OCI-LY7 (cell line): ENCODE measurements at regions not wholly inside any gene's neighbourhood (a gene's known extent, or its start where the extent isn't known, plus 50 kb on each side); places are given as distances from the start of the nearest gene placed in this dataset.

Source experiments
- BruUV-seq: library from RNA; stranded (reverse); fragments of 400-500 nt; replicated peaks from 2 replicates; lab custom pipeline; 2021; lab: Mats Ljungman, UMichigan
- CTCF ChIA-PET: fragments of 300-600 bp; sonication (Branson Sonifier 250); formaldehyde crosslinking; loops from one replicate; lab custom pipeline; 2022; ENCODE audit warnings: antibody characterized with exemption; ENCODE audit not compliant: unreplicated experiment; lab: Charles Lee
- POLR2A ChIA-PET: fragments of 300-600 bp; sonication (Branson Sonifier 250); formaldehyde crosslinking; loops from one replicate; lab custom pipeline; 2022; ENCODE audit warnings: antibody characterized with exemption; lab: Charles Lee
- DNase-seq: peaks from one replicate; pipeline ENCODE4 v3.0.0-alpha.2; 2015; ENCODE audit warnings: low spot score
- H2AFZ ChIP-seq: fragments of 200-600 bp; sonication (generic), shearing (Covaris generic); 2 replicates; pipeline ENCODE4 v1.6.1; 2014; ENCODE audit warnings: mild to moderate bottlenecking, antibody characterized with exemption, low read length, moderate library complexity
- H3K27ac ChIP-seq: fragments of 200-600 bp; sonication (generic); 2 replicates; pipeline ENCODE4 v1.5.1; 2014; ENCODE audit warnings: mixed run types, low read depth, mild to moderate bottlenecking, moderate library complexity, low read length, inconsistent platforms; ENCODE audit not compliant: poor library complexity, severe bottlenecking
- H3K36me3 ChIP-seq: fragments of 200-600 bp; sonication (generic); 2 replicates; pipeline ENCODE4 v1.6.1; 2014; ENCODE audit warnings: mild to moderate bottlenecking, antibody characterized with exemption, low read length, moderate library complexity, mixed read lengths; ENCODE audit not compliant: insufficient read depth
- H3K4me1 ChIP-seq: fragments of 200-600 bp; sonication (generic); 2 replicates; pipeline ENCODE4 v1.5.1; 2014; ENCODE audit warnings: mild to moderate bottlenecking, low read length; ENCODE audit not compliant: insufficient read depth, poor library complexity, severe bottlenecking
- H3K4me2 ChIP-seq: fragments of 200-600 bp; sonication (generic); 2 replicates; pipeline ENCODE4 v1.6.1; 2014; ENCODE audit warnings: mild to moderate bottlenecking, low read length
- H3K4me3 ChIP-seq: fragments of 200-600 bp; sonication (generic); 2 replicates; pipeline ENCODE4 v1.5.1; 2014; ENCODE audit warnings: mild to moderate bottlenecking, low read depth, low read length; ENCODE audit not compliant: poor library complexity, severe bottlenecking
- H3K79me2 ChIP-seq: fragments of 200-600 bp; sonication (generic); 2 replicates; pipeline ENCODE4 v1.6.1; 2016; ENCODE audit warnings: low read depth, mild to moderate bottlenecking, low read length, moderate library complexity, mixed read lengths; ENCODE audit not compliant: insufficient read depth
- H3K9me2 ChIP-seq: fragments of 200-600 bp; sonication (generic); 2 replicates; pipeline ENCODE4 v1.6.1; 2016; ENCODE audit warnings: mild to moderate bottlenecking, low read length, mixed read lengths; ENCODE audit not compliant: insufficient read depth
- H3K9me3 ChIP-seq: fragments of 200-600 bp; sonication (generic); 2 replicates; pipeline ENCODE4 v1.6.1; 2014; ENCODE audit warnings: mild to moderate bottlenecking, mixed run types, low read length, mixed read lengths
- H4K20me1 ChIP-seq: fragments of 200-600 bp; sonication (generic); 2 replicates; pipeline ENCODE4 v1.6.1; 2014; ENCODE audit warnings: mild to moderate bottlenecking, antibody characterized with exemption, low read length, moderate library complexity, mixed read lengths; ENCODE audit not compliant: insufficient read depth
- CTCF ChIP-seq: fragments of 200-600 bp; sonication (generic); conservative IDR thresholded peaks from 2 replicates; pipeline ENCODE4 v1.5.1; 2014; ENCODE audit warnings: mild to moderate bottlenecking, antibody characterized with exemption, low read length, moderate library complexity, mixed read lengths
- EZH2phosphoT487 ChIP-seq: fragments of 200-600 bp; sonication (generic); IDR thresholded peaks from 2 replicates; pipeline ENCODE4 v1.6.1; 2018; ENCODE audit warnings: low read depth, borderline replicate concordance, mild to moderate bottlenecking, mixed run types, antibody characterized with exemption, low read length, moderate library complexity, mixed read lengths
- intact Hi-C: fragments of 100-400 bp; cut with micrococcal nuclease; formaldehyde crosslinking; loops from one replicate; pipeline ENCODE4 v1.10.0; 2022; ENCODE audit not compliant: unreplicated experiment

GRCh38 chr7:79736418-79736817, 283.0 kb upstream of the MAGI2 start:
- no peaks in the 10 kb centered on the region for H3K4me1 ChIP-seq
- ChIA-PET CTCF (no interaction called here), POLR2A (no interaction called here)
- H3K79me2 ChIP-seq = no peaks in the 10 kb centered on the region
- no peaks in the 10 kb centered on the region for H3K36me3 ChIP-seq
- H3K9me3 ChIP-seq = no peaks in the 10 kb centered on the region
- no peaks in the 10 kb centered on the region for H4K20me1 ChIP-seq
- H3K4me3 ChIP-seq = no peak overlapping the region
- no peak for TF ChIP-seq CTCF
- no peak for TF ChIP-seq EZH2phosphoT487
- no peak overlapping the region for H2AFZ ChIP-seq
- no TSS peak for BruUV-seq
- no peak overlapping the region for H3K27ac ChIP-seq
- intact Hi-C loops = no loop called here
- no peak overlapping the region for H3K4me2 ChIP-seq
- no peaks in the 10 kb centered on the region for H3K9me2 ChIP-seq
- no peak for DNase-seq

GRCh38 chr7:79735012-79735411, 281.5 kb upstream of the MAGI2 start:
- Histone ChIP-seq H3K79me2 (no peaks in the 10 kb centered on the region), H3K9me3 (no peaks in the 10 kb centered on the region), H3K27ac (no peak overlapping the region), H3K4me2 (no peak overlapping the region), H4K20me1 (no peaks in the 10 kb centered on the region), H2AFZ (no peak overlapping the region), H3K36me3 (no peaks in the 10 kb centered on the region), H3K9me2 (no peaks in the 10 kb centered on the region), H3K4me1 (no peaks in the 10 kb centered on the region), H3K4me3 (no peak overlapping the region)
- no TSS peak for BruUV-seq
- ChIA-PET CTCF (no interaction called here), POLR2A (no interaction called here)
- TF ChIP-seq CTCF (no peak), EZH2phosphoT487 (no peak)
- no peak for DNase-seq
- intact Hi-C loops = no loop called here

- H4K20me1 ChIP-seq = no peaks in the 10 kb centered on the region
- ChIA-PET POLR2A (interaction anchor here (0.6 kb wide), 1 partner anchor 885 kb away, joined by 5 read pairs; no protein-coding TSS in a partner anchor), CTCF (no interaction called here)
- H3K4me2 ChIP-seq = no peak overlapping the region
- intact Hi-C loops = no loop called here
- no peaks in the 10 kb centered on the region for H3K36me3 ChIP-seq
- TF ChIP-seq CTCF (no peak), EZH2phosphoT487 (no peak)
- no peaks in the 10 kb centered on the region for H3K4me1 ChIP-seq
- no peaks in the 10 kb centered on the region for H3K79me2 ChIP-seq
- H3K9me2 ChIP-seq = no peaks in the 10 kb centered on the region
- no peak for DNase-seq
- no peak overlapping the region for H3K27ac ChIP-seq
- H3K4me3 ChIP-seq = no peak overlapping the region
- H3K9me3 ChIP-seq = no peaks in the 10 kb centered on the region
- BruUV-seq = no TSS peak
- no peak overlapping the region for H2AFZ ChIP-seq
Measured at GRCh38 chr7:79734181-79734580, 280.7 kb upstream of the MAGI2 start.
